ENCODE measurements at regions not wholly inside any gene's neighbourhood (a gene's known extent, or its start where the extent isn't known, plus 50 kb on each side); places are given as distances from the start of the nearest gene placed in this dataset.

DNA sequence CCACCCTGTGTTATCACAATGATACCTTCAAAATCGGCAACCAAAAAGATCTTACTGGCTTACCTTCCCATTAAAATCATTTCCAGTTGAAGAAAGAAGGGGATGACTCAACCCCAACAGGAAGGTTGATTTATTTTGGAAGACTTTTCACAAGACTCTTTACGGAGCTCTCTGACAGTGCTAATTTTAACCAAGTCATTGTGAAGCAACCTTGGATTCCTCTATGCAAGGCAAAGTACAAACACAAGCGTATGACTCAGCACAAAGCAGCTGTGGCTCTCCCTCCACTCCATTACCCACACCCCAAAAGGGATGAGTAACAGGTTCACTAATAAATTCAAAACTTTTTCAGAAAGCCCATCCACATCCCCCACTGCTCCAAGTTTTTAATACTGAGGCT, 213.8 kb upstream of the FGF13 start (continued):
- TF ChIP-seq, protein P1, sequence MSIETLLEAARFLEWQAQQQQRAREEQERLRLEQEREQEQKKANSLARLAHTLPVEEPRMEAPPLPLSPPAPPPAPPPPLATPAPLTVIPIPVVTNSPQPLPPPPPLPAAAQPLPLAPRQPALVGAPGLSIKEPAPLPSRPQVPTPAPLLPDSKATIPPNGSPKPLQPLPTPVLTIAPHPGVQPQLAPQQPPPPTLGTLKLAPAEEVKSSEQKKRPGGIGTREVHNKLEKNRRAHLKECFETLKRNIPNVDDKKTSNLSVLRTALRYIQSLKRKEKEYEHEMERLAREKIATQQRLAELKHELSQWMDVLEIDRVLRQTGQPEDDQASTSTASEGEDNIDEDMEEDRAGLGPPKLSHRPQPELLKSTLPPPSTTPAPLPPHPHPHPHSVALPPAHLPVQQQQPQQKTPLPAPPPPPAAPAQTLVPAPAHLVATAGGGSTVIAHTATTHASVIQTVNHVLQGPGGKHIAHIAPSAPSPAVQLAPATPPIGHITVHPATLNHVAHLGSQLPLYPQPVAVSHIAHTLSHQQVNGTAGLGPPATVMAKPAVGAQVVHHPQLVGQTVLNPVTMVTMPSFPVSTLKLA (conservative IDR thresholded peaks at IDR 0.05) = 0 out of 4 replicates have a peak, but pooled peaks of 1 of the 2 experiments have one; percentile 27
- TF ChIP-seq FOSL1 (tag; conservative IDR thresholded peaks at IDR 0.05) (peak; percentile 72), BACH1 (tag; IDR thresholded peaks at IDR 0.05) (peak; percentile 98), ZNF316 (IDR thresholded peaks at IDR 0.05) (peak; percentile 99), FOS (IDR thresholded peaks at IDR 0.05; ENCODE audit: extremely low read depth, insufficient read length) (peak; percentile 23), ZC3H4 (CRISPR knock-in tag; IDR thresholded peaks at IDR 0.05; ENCODE audit: borderline replicate concordance) (no peak), EP400 (IDR thresholded peaks at IDR 0.05) (peak; percentile 31; the same call in 1 of the 2 replicates), SMARCE1 (IDR thresholded peaks at IDR 0.05) (peak; percentile 54), ZNF217 (CRISPR knock-in tag; IDR thresholded peaks at IDR 0.05) (no peak), NFE2 (IDR thresholded peaks at IDR 0.05; ENCODE audit: low read depth) (peak; percentile 94), ATF1 (CRISPR knock-in tag; IDR thresholded peaks at IDR 0.05) (no peak), ATF1 (tag; IDR thresholded peaks at IDR 0.05) (0 out of 2 replicates have a peak, but pooled peaks have one; percentile 19), LCOR (CRISPR knock-in tag; IDR thresholded peaks at IDR 0.05) (no peak), NFATC3 (IDR thresholded peaks at IDR 0.05) (no peak), TAF9B (IDR thresholded peaks at IDR 0.05; ENCODE audit: partially characterized antibody) (peak; percentile 33)
- TF ChIP-seq, protein P2, sequence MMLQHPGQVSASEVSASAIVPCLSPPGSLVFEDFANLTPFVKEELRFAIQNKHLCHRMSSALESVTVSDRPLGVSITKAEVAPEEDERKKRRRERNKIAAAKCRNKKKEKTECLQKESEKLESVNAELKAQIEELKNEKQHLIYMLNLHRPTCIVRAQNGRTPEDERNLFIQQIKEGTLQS (IDR thresholded peaks at IDR 0.05) = peak; percentile 86
- TF ChIP-seq, protein P2 (CRISPR knock-in tag; conservative IDR thresholded peaks at IDR 0.05) = no peak
- TF ChIP-seq, protein P3, sequence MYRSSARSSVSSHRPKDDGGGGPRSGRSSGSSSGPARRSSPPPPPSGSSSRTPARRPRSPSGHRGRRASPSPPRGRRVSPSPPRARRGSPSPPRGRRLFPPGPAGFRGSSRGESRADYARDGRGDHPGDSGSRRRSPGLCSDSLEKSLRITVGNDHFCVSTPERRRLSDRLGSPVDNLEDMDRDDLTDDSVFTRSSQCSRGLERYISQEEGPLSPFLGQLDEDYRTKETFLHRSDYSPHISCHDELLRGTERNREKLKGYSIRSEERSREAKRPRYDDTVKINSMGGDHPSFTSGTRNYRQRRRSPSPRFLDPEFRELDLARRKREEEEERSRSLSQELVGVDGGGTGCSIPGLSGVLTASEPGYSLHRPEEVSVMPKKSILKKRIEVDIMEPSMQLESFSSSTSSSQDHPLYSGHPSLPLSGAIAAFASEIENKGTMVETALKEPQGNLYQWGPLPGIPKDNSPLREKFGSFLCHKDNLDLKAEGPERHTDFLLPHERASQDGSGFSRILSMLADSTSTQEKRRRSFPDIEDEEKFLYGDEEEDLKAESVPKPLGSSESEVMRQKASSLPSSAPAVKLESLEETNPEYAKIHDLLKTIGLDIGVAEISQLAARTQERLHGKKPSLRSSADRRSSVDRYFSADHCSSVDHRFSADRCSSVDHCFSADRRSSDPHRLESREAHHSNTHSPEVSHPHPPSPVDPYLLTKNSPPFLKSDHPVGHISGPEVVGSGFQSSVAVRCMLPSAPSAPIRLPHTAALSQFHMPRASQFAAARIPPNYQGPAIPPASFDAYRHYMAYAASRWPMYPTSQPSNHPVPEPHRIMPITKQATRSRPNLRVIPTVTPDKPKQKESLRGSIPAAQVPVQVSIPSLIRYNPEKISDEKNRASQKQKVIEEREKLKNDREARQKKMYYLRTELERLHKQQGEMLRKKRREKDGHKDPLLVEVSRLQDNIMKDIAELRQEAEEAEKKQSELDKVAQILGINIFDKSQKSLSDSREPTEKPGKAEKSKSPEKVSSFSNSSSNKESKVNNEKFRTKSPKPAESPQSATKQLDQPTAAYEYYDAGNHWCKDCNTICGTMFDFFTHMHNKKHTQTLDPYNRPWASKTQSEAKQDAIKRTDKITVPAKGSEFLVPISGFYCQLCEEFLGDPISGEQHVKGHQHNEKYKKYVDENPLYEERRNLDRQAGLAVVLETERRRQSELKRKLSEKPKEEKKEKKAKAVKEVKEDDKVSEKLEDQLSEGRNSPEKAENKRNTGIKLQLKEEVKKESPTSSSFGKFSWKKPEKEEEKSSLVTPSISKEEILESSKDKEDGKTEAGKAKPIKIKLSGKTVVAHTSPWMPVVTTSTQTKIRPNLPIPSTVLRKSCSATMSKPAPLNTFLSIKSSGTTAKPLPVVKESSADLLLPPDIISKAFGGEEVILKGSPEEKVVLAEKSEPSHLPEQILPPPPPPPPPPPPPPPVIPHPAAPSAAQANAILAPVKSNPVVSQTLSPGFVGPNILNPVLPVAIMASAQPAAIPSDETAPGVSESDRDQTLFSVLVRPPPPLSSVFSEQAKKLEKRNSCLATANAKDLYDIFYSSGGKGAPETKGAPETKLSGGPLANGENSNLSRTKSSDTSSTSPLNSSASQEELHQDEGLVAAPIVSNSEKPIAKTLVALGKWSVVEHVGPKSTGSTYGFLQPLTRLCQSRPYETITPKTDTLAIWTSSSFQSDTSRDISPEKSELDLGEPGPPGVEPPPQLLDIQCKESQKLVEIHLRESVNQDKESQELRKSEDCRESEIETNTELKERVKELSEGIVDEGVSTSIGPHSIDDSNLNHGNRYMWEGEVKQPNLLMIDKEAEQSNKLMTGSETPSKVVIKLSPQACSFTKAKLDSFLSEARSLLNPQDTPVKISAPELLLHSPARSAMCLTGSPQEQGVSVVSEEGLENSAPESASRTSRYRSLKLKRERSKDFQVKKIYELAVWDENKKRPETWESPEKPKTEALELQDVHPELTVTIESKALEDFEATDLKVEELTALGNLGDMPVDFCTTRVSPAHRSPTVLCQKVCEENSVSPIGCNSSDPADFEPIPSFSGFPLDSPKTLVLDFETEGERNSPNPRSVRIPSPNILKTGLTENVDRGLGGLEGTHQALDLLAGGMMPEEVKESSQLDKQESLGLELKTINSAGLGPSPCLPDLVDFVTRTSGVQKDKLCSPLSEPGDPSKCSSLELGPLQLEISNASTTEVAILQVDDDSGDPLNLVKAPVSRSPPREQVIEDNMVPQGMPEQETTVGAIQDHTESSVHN (IDR thresholded peaks at IDR 0.05; ENCODE audit: borderline replicate concordance in 1 of 2, low read depth in 1 of 2) = peak in 1 of 2 experiments; percentile 72; a peak in 2 of 4 replicates
